AG04450 (cell line): ENCODE measurements at regions not wholly inside any gene's neighbourhood (a gene's known extent, or its start where the extent isn't known, plus 50 kb on each side); places are given as distances from the start of the nearest gene placed in this dataset.

ENCODE experiments used
- CTCF ChIA-PET: fragments of 300-600, 350-600 bp; formaldehyde crosslinking; extraction: SDS; loops from one replicate; lab custom pipeline; 2022; ENCODE audit warnings: antibody characterized with exemption, inconsistent platforms; lab: Charles Lee
- POLR2A ChIA-PET: fragments of 350-600 bp; formaldehyde crosslinking; extraction: SDS; loops from one replicate; lab custom pipeline; 2021; ENCODE audit warnings: antibody characterized with exemption, inconsistent platforms; lab: Yijun Ruan, JAX
- DNase-seq: peaks from one replicate; pipeline ENCODE4 v3.0.0-alpha.2; 2011; ENCODE audit warnings: low read depth, low spot score
- H3K27ac ChIP-seq: one replicate; pipeline ENCODE4 v1.5.1; 2012; ENCODE audit warnings: low read depth, low read length, control low read depth
- H3K27me3 ChIP-seq: one replicate; pipeline ENCODE4 v1.6.0; 2012; ENCODE audit warnings: low read length; ENCODE audit not compliant: control insufficient read depth, insufficient read depth
- H3K4me3 ChIP-seq: 2 replicates; pipeline ENCODE4 v1.5.1; 2011; ENCODE audit warnings: mild to moderate bottlenecking, low read depth, low read length, control low read depth
- H3K9me3 ChIP-seq: 2 replicates; pipeline ENCODE4 v1.5.1; 2012; ENCODE audit warnings: low read length; ENCODE audit not compliant: control insufficient read depth, insufficient read depth
- CTCF ChIP-seq: IDR thresholded peaks from 2 replicates; pipeline ENCODE4 v1.5.1; 2011; ENCODE audit warnings: low read depth, low read length, control low read depth, inconsistent platforms

- no peaks in the 10 kb centered on the region for H3K27me3 ChIP-seq
- ChIA-PET CTCF (interaction anchor here (1.0 kb wide), 1 partner anchor 1110 kb away, joined by 3 read pairs; no protein-coding TSS in a partner anchor), POLR2A (interaction anchor here (2.1 kb wide), 1 partner anchor 10 kb away, joined by 6 read pairs; no protein-coding TSS in a partner anchor)
- peak overlapping the region; percentile 31; the same call in 1 of the 2 replicates for H3K4me3 ChIP-seq
- no peak for TF ChIP-seq CTCF
- H3K27ac ChIP-seq, result no peak overlapping the region
- H3K9me3 ChIP-seq, result no peaks in the 10 kb centered on the region
- DNase-seq, result no peak
Measured at GRCh38 chr6:156437121-156437879, 339.9 kb upstream of the ARID1B start.

- CTCF ChIA-PET, result no interaction called here
- Histone ChIP-seq H3K4me3 (no peak overlapping the region), H3K27ac (no peak overlapping the region), H3K9me3 (no peaks in the 10 kb centered on the region), H3K27me3 (no peaks in the 10 kb centered on the region)
- no peak for TF ChIP-seq CTCF
- DNase-seq, result no peak
- POLR2A ChIA-PET, result no interaction called here
Measured at GRCh38 chr6:156434795-156435190, 342.4 kb upstream of the ARID1B start.

GRCh38 chr6:156434049-156434794 is 343.0 kb upstream of the ARID1B start:
- no peak overlapping the region for H3K27ac ChIP-seq
- H3K4me3 ChIP-seq, result no peak overlapping the region
- no peak for DNase-seq
- H3K27me3 ChIP-seq, result no peaks in the 10 kb centered on the region
- ChIA-PET CTCF (no interaction called here), POLR2A (no interaction called here)
- no peaks in the 10 kb centered on the region for H3K9me3 ChIP-seq
- no peak for TF ChIP-seq CTCF

GRCh38 chr6:156432543-156432942 is 344.6 kb upstream of the ARID1B start:
- Histone ChIP-seq H3K4me3 (no peak overlapping the region), H3K27ac (no peak overlapping the region), H3K9me3 (no peaks in the 10 kb centered on the region), H3K27me3 (no peaks in the 10 kb centered on the region)
- ChIA-PET POLR2A (no interaction called here), CTCF (no interaction called here)
- DNase-seq, result no peak
- TF ChIP-seq CTCF, result no peak

GRCh38 chr6:156430386-156430785 is 346.8 kb upstream of the ARID1B start:
- Histone ChIP-seq H3K27me3 (no peaks in the 10 kb centered on the region), H3K27ac (no peak overlapping the region), H3K9me3 (no peaks in the 10 kb centered on the region), H3K4me3 (no peak overlapping the region)
- ChIA-PET POLR2A (no interaction called here), CTCF (no interaction called here)
- no peak for TF ChIP-seq CTCF
- no peak for DNase-seq
